Type B pancreatic cell (in vitro differentiated cells): ENCODE measurements at regions not wholly inside any gene's neighbourhood (a gene's known extent, or its start where the extent isn't known, plus 50 kb on each side); places are given as distances from the start of the nearest gene placed in this dataset.
A peak's percentile ranks its signal among the peaks of the same experiment; 100 is the strongest.

Source experiments
- DNase-seq: peaks from one replicate; pipeline ENCODE4 v3.0.0; 2021; ENCODE audit warnings: mixed read lengths; ENCODE audit not compliant: unreplicated experiment; ENCODE audit errors: extremely low spot score
- H3K27ac Mint-ChIP-seq: 2 replicates; pipeline ENCODE4 v1.8.0; 2021; ENCODE audit warnings: mild to moderate bottlenecking, mixed read lengths
- H3K27me3 Mint-ChIP-seq: 2 replicates; pipeline ENCODE4 v1.8.0; 2021; ENCODE audit warnings: mixed read lengths
- H3K36me3 Mint-ChIP-seq: 2 replicates; pipeline ENCODE4 v1.8.0; 2021; ENCODE audit warnings: mixed read lengths
- H3K4me1 Mint-ChIP-seq: one replicate; pipeline ENCODE4 v1.8.0; 2021; ENCODE audit warnings: mixed read lengths; ENCODE audit not compliant: unreplicated experiment
- H3K4me3 Mint-ChIP-seq: 2 replicates; pipeline ENCODE4 v1.8.0; 2021; ENCODE audit warnings: mild to moderate bottlenecking, mixed read lengths
- H3K9me3 Mint-ChIP-seq: 2 replicates; pipeline ENCODE4 v1.8.0; 2021; ENCODE audit warnings: mixed read lengths
- TF ChIP-seq, protein P1 (sequence below): fragments of 200-600 bp; sonication (generic); conservative IDR thresholded peaks from 2 replicates; pipeline ENCODE4 v1.5.0; 2021; ENCODE audit warnings: antibody characterized with exemption, mild to moderate bottlenecking

DNA sequence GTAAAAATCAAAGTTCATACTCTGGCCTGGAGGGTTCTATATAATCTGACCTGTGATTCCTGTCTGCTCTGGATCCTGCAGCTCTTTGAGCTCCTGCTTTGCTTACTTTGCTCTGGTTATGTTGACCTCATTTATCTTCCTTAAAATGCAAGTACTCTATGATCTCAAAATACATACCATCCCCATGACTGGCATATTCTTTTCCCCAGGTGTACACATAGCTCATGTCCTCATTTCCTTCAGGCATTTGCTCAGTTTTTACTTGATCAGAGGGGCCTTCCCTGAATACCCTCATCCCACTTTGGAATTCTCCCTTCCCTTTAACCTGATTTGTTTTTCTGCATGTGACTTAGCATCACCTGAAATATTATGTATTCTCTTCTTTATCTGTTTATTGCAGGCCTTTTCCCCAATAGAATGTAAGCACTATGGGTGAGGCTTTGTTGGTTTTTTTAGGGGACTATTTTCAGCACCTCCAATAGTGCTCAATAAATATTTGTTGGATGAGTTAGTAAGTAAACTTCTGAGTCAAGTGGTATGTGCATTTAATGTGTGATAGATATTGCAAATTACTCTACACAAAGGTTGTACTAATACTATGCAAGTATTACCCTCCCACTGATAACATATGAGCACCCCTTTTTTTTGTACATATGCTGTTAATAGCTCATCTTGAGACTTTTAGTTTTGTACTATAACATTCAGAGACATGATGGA, 211.5 kb downstream of the NMUR2 start:
- no peak for DNase-seq
- no peaks in the 10 kb centered on the region for H3K27me3 Mint-ChIP-seq
- peak overlapping the region; percentile 5 for H3K27ac Mint-ChIP-seq
- TF ChIP-seq, protein P1, sequence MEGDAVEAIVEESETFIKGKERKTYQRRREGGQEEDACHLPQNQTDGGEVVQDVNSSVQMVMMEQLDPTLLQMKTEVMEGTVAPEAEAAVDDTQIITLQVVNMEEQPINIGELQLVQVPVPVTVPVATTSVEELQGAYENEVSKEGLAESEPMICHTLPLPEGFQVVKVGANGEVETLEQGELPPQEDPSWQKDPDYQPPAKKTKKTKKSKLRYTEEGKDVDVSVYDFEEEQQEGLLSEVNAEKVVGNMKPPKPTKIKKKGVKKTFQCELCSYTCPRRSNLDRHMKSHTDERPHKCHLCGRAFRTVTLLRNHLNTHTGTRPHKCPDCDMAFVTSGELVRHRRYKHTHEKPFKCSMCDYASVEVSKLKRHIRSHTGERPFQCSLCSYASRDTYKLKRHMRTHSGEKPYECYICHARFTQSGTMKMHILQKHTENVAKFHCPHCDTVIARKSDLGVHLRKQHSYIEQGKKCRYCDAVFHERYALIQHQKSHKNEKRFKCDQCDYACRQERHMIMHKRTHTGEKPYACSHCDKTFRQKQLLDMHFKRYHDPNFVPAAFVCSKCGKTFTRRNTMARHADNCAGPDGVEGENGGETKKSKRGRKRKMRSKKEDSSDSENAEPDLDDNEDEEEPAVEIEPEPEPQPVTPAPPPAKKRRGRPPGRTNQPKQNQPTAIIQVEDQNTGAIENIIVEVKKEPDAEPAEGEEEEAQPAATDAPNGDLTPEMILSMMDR, result no peak
- no peak overlapping the region for H3K4me3 Mint-ChIP-seq
- no peaks in the 10 kb centered on the region for H3K36me3 Mint-ChIP-seq
- H3K4me1 Mint-ChIP-seq, result no peaks in the 10 kb centered on the region
- H3K9me3 Mint-ChIP-seq, result no peaks in the 10 kb centered on the region

DNA sequence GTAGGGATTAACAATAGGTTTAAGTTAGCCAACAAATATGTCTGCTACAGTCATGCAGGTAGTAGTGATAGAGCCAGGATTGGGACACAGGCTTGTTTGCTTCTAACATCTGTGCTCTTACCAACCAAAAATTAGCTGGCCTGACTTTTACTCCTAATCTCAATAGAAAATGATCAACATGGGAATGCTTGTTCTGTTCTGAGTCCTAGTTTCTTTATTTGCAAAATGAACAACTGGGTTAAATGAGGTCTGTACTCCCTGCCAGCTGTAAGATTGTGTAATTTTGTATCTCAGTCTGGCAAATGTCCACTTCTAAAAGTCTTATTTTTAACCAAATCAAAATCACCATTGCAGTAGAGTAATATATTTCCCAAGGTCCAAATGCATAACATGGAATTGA, 216.8 kb downstream of the NMUR2 start:
- Mint-ChIP-seq H3K36me3 (no peaks in the 10 kb centered on the region), H3K4me3 (no peak overlapping the region), H3K4me1 (peaks cover 4% of the 10 kb centered on the region), H3K9me3 (no peaks in the 10 kb centered on the region), H3K27me3 (no peaks in the 10 kb centered on the region), H3K27ac (no peak overlapping the region)
- TF ChIP-seq, protein P1, result no peak
- no peak for DNase-seq

DNA sequence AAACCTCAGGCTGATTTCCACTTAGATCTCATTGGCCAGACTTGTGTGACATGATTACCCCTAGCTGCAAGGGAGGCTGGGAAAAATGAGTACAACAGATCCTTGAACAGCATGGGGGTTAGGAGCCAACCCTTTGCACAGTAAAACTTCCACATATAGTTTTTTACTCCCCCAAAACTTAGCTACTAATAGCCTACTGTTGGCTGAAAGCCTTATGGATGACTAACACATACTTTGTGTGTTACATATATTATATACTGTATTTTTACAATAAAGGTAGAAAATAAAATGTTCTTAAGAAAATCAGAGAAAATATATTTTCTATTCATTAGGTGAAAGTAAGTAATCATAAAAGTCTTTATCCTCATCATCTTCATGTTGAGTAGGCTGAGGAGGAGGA, 217.4 kb downstream of the NMUR2 start:
- Mint-ChIP-seq H3K27me3 (no peaks in the 10 kb centered on the region), H3K4me1 (peaks cover 4% of the 10 kb centered on the region), H3K36me3 (no peaks in the 10 kb centered on the region), H3K4me3 (no peak overlapping the region), H3K27ac (no peak overlapping the region), H3K9me3 (no peaks in the 10 kb centered on the region)
- TF ChIP-seq, protein P1, result no peak
- no peak for DNase-seq

DNA sequence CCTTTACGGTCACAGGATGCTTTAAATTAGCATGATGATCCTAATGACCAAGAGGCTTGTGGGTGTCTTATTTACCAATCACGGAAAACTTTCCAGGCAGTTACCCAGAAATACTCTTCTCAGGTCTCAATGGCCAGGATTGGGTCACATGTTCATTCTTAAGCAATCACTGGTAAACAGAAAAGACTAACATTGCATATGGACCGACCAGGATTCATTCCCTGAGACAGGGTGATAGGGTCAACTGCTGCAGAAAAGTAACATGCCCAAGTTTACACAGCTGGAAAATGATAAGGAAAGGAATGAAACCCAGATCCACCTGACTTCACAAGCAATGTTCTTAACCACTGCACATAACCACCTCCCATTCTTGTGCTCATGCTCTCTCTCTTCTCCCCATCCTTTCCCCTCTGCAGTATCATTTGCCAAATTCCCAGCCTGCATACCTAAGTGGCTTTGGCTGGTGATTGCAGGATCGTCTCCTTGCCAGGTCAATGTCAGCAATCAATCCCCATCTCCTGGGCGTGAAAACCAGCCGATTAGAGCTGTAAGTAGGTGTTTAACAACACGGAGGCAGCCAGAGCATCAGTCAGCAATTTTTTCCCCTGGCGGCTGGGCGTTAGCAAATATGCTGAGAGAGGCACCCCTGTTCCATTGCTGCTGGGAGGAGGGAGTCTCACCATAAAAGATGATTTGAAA, 219.4 kb downstream of the NMUR2 start:
- no peaks in the 10 kb centered on the region for H3K9me3 Mint-ChIP-seq
- TF ChIP-seq, protein P1, result no peak
- no peak overlapping the region for H3K4me3 Mint-ChIP-seq
- no peak overlapping the region for H3K27ac Mint-ChIP-seq
- H3K27me3 Mint-ChIP-seq, result no peaks in the 10 kb centered on the region
- no peaks in the 10 kb centered on the region for H3K36me3 Mint-ChIP-seq
- H3K4me1 Mint-ChIP-seq, result peaks cover 4% of the 10 kb centered on the region
- no peak for DNase-seq

DNA sequence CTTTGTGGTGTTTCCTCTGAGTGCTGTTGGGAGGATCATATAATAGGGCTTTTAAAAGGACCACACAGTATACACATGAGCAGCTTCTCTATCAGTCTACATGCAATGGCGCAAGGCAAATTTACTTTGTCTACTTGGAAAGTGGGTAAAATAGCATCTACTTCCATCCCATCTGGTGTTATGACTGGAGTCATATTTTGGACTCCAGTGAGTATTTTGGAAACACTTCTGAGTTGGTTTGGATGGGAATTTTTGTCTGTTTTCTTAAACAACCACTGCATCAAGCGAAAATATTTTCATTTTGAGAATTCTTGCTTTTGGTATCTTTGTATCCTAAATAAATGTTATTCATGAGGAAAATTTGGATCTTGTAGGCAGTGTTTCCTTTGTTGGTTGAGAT, 220.8 kb downstream of the NMUR2 start:
- peaks cover 4% of the 10 kb centered on the region for H3K4me1 Mint-ChIP-seq
- H3K9me3 Mint-ChIP-seq, result no peaks in the 10 kb centered on the region
- H3K27ac Mint-ChIP-seq, result no peak overlapping the region
- H3K36me3 Mint-ChIP-seq, result no peaks in the 10 kb centered on the region
- DNase-seq, result no peak
- H3K27me3 Mint-ChIP-seq, result no peaks in the 10 kb centered on the region
- H3K4me3 Mint-ChIP-seq, result no peak overlapping the region
- TF ChIP-seq, protein P1, result no peak
